ENCODE measurements at regions not wholly inside any gene's neighbourhood (a gene's known extent, or its start where the extent isn't known, plus 50 kb on each side); places are given as distances from the start of the nearest gene placed in this dataset.

DNA sequence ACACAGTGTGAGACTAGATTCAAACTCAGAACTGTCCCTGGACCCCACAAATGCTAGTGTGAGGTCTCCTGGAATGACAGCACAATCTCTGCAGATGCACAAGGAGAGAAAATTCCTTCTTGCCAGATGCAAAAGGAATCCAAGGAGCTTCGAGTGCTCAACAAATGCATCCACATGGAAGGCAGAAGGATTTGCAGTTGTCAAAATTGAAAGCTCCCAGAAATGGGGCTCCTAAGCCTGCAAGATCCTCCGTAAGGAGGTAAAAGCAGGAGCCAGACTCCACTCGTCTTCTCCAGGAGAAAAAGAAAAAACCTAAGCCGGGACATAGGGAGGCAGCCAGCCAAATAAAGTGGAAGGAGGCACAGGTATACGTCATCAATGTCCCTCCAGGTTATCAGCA, 355.0 kb upstream of the KLHL29 start:
- Histone ChIP-seq H3K27me3 (no peaks in the 10 kb centered on the region), H3K9me3 (no peaks in the 10 kb centered on the region), H3K9ac (ENCODE audit: low read depth in 2 of 2, low read length in 2 of 2) (no peak overlapping the region), H3K27ac (no peak overlapping the region), H3K36me3 (no peaks in the 10 kb centered on the region), H3K4me3 (no peak overlapping the region), H3K4me1 (no peaks in the 10 kb centered on the region)
- TF ChIP-seq, protein P1, sequence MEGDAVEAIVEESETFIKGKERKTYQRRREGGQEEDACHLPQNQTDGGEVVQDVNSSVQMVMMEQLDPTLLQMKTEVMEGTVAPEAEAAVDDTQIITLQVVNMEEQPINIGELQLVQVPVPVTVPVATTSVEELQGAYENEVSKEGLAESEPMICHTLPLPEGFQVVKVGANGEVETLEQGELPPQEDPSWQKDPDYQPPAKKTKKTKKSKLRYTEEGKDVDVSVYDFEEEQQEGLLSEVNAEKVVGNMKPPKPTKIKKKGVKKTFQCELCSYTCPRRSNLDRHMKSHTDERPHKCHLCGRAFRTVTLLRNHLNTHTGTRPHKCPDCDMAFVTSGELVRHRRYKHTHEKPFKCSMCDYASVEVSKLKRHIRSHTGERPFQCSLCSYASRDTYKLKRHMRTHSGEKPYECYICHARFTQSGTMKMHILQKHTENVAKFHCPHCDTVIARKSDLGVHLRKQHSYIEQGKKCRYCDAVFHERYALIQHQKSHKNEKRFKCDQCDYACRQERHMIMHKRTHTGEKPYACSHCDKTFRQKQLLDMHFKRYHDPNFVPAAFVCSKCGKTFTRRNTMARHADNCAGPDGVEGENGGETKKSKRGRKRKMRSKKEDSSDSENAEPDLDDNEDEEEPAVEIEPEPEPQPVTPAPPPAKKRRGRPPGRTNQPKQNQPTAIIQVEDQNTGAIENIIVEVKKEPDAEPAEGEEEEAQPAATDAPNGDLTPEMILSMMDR (IDR thresholded peaks at IDR 0.05), result no peak
- no peak for DNase-seq
- intact Hi-C loops (cut with DNase I), result loop anchor here (10.0 kb wide), 1 partner anchor 325 kb away; no protein-coding TSS in a partner anchor

GRCh38 chr2:23034996-23035395, 350.0 kb upstream of the KLHL29 start:
- Histone ChIP-seq H3K9ac (ENCODE audit: low read depth in 2 of 2, low read length in 2 of 2) (no peak overlapping the region), H3K4me1 (no peaks in the 10 kb centered on the region), H3K36me3 (no peaks in the 10 kb centered on the region), H3K4me3 (no peak overlapping the region), H3K9me3 (no peaks in the 10 kb centered on the region), H3K27ac (no peak overlapping the region), H3K27me3 (no peaks in the 10 kb centered on the region)
- TF ChIP-seq, protein P1 (IDR thresholded peaks at IDR 0.05), result no peak
- intact Hi-C loops (cut with DNase I), result no loop called here
- no peak for DNase-seq

DNA sequence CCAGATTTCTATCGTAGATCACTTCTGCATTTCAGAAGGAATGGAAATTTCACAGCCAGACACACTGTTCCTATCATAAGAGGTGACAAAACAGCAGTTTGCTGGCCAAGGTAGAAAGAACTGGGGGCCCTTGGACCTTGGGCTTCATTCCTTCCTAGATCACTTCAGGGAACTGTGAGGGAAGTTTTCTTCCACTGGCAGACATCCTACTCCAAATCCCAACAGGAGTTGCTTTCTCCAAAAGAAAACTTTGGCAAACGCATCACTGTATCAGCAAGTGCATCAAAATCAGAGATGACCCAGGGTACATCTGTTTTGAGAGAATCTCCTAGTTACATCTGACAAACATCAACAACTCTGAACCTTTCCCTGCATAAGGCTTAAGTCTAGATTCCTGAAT, 348.4 kb upstream of the KLHL29 start:
- intact Hi-C loops (cut with DNase I), result no loop called here
- TF ChIP-seq, protein P1 (IDR thresholded peaks at IDR 0.05), result no peak
- H3K9ac ChIP-seq (ENCODE audit: low read depth in 2 of 2, low read length in 2 of 2), result no peak overlapping the region
- DNase-seq, result no peak
- H3K9me3 ChIP-seq, result no peaks in the 10 kb centered on the region
- no peaks in the 10 kb centered on the region for H3K4me1 ChIP-seq
- no peak overlapping the region for H3K27ac ChIP-seq
- no peak overlapping the region for H3K4me3 ChIP-seq
- no peaks in the 10 kb centered on the region for H3K36me3 ChIP-seq
- no peaks in the 10 kb centered on the region for H3K27me3 ChIP-seq

DNA sequence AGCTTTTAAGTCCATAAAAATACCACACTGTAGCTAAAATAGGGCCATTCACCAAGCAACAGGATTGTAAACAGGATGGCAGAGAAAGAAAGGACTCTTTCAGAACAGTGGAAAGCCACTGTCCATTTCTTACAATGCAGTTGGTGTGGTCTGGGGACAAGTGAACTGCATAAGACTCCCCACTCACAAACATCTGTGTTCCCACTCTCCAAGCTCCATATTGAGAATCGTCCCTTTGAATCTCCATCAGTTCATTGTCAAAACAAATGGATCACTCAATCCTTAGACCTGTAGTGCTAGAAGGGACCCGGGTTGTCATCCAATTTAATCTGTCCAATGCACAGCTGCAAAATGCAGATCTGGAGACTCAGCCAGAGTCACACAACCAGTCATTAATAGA, 347.4 kb upstream of the KLHL29 start:
- intact Hi-C loops (cut with DNase I), result no loop called here
- DNase-seq, result no peak
- Histone ChIP-seq H3K4me1 (no peaks in the 10 kb centered on the region), H3K9ac (ENCODE audit: low read depth in 2 of 2, low read length in 2 of 2) (no peak overlapping the region), H3K27me3 (no peaks in the 10 kb centered on the region), H3K36me3 (no peaks in the 10 kb centered on the region), H3K4me3 (no peak overlapping the region), H3K9me3 (no peaks in the 10 kb centered on the region), H3K27ac (no peak overlapping the region)
- TF ChIP-seq, protein P1 (IDR thresholded peaks at IDR 0.05), result no peak

DNA sequence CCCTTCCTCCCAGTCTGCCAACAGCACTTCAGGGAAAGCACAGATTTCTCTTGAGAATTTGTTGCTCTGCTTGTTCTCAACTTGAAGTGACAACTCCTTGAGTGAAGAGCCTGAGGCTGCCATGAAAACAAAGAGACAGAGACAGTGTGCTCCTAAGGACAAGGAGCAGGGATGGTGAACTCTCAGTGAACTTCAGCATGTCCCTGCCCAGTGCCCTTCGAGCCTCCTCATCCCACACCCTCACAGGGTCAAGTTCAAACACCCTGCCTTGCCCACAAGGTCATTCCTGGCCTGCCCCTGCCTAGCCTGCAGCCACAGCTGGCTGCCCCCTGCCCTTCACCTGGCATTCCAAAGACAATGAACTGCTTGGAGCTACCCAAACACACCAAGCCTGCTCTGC, 343.5 kb upstream of the KLHL29 start:
- Histone ChIP-seq H3K27ac (no peak overlapping the region), H3K4me3 (no peak overlapping the region), H3K9me3 (no peaks in the 10 kb centered on the region), H3K36me3 (no peaks in the 10 kb centered on the region), H3K27me3 (no peaks in the 10 kb centered on the region), H3K4me1 (no peaks in the 10 kb centered on the region), H3K9ac (ENCODE audit: low read depth in 2 of 2, low read length in 2 of 2) (no peak overlapping the region)
- DNase-seq, result no peak
- intact Hi-C loops (cut with DNase I), result no loop called here
- TF ChIP-seq, protein P1 (IDR thresholded peaks at IDR 0.05), result no peak

All from colonic mucosa (tissue), 4 donors.